GM20000 (cell line): ENCODE measurements at regions not wholly inside any gene's neighbourhood (a gene's known extent, or its start where the extent isn't known, plus 50 kb on each side); places are given as distances from the start of the nearest gene placed in this dataset.
"Not testable (repeated sequence)": the region's sequence is repeated elsewhere in the genome, so short reads cannot be mapped to it uniquely, and the experiment has no call there.

ENCODE experiments used
- DNase-seq: peaks from one replicate; pipeline ENCODE4 v3.0.0; 2012; ENCODE audit warnings: low spot score
- CTCF ChIP-seq: IDR thresholded peaks from 2 replicates; pipeline ENCODE4 v1.5.1; 2012; ENCODE audit warnings: mild to moderate bottlenecking, control low read depth; ENCODE audit errors: extremely low read depth, missing control alignments

- no peak for TF ChIP-seq CTCF
- no peak for DNase-seq
Observed at GRCh38 chr5:12616093-12616492, 711.8 kb upstream of the CTNND2 start.

- DNase-seq: no peak
Observed at GRCh38 chr5:12615141-12615820, 711.0 kb upstream of the CTNND2 start.

GRCh38 chr5:12614608-12615007, 710.4 kb upstream of the CTNND2 start:
- no peak for DNase-seq
- no peak for TF ChIP-seq CTCF

More at GRCh38 chr5:12615141-12615820, 711.0 kb upstream of the CTNND2 start:
- no peak for TF ChIP-seq CTCF

GRCh38 chr5:12611132-12611531, 706.9 kb upstream of the CTNND2 start:
- DNase-seq: no peak
- TF ChIP-seq CTCF: no peak

- DNase-seq: not testable (repeated sequence)
Observed at GRCh38 chr5:12607817-12608216, 703.6 kb upstream of the CTNND2 start.

- no peak for DNase-seq
- TF ChIP-seq CTCF: no peak
Observed at GRCh38 chr5:12592228-12592627, 688.0 kb upstream of the CTNND2 start.

- TF ChIP-seq CTCF: no peak
Observed at GRCh38 chr5:12586406-12586805, 682.2 kb upstream of the CTNND2 start.

GRCh38 chr5:12578803-12579202, 674.6 kb upstream of the CTNND2 start:
- DNase-seq: not testable (repeated sequence)

More at GRCh38 chr5:12586406-12586805, 682.2 kb upstream of the CTNND2 start:
- no peak for DNase-seq

GRCh38 chr5:12576953-12577352, 672.7 kb upstream of the CTNND2 start:
- not testable (repeated sequence) for DNase-seq

GRCh38 chr5:12574298-12575093, 670.2 kb upstream of the CTNND2 start:
- not testable (repeated sequence) for DNase-seq

- DNase-seq: not testable (repeated sequence)
Observed at GRCh38 chr5:12573916-12574297, 669.7 kb upstream of the CTNND2 start.
